H9 (cell line): ENCODE measurements at regions not wholly inside any gene's neighbourhood (a gene's known extent, or its start where the extent isn't known, plus 50 kb on each side); places are given as distances from the start of the nearest gene placed in this dataset.

Experiments used
- DNase-seq: peaks from one replicate; pipeline ENCODE4 v3.0.0-alpha.2; 2017
- H2AFZ ChIP-seq: one replicate; pipeline ENCODE4 v1.6.1; 2013; ENCODE audit warnings: mild to moderate bottlenecking, low read length, control low read depth, moderate library complexity
- H2AK5ac ChIP-seq: 2 replicates; pipeline ENCODE4 v1.6.1; 2013; ENCODE audit warnings: low read length, control low read depth, mixed read lengths; ENCODE audit not compliant: insufficient read length
- H2BK120ac ChIP-seq: one replicate; pipeline ENCODE4 v1.6.1; 2013; ENCODE audit warnings: low read depth, mild to moderate bottlenecking, low read length, control low read depth, inconsistent platforms; ENCODE audit not compliant: poor library complexity, severe bottlenecking
- H2BK12ac ChIP-seq: 2 replicates; pipeline ENCODE4 v1.6.1; 2013; ENCODE audit warnings: low read length, control low read depth, mixed read lengths, low read depth; ENCODE audit not compliant: insufficient read length
- H2BK15ac ChIP-seq: 2 replicates; pipeline ENCODE4 v1.6.1; 2013; ENCODE audit warnings: low read depth, low read length, control low read depth
- H2BK20ac ChIP-seq: one replicate; pipeline ENCODE4 v1.6.1; 2013; ENCODE audit warnings: low read depth, mild to moderate bottlenecking, low read length, control low read depth, inconsistent platforms; ENCODE audit not compliant: poor library complexity, severe bottlenecking
- H2BK5ac ChIP-seq: 2 replicates; pipeline ENCODE4 v1.6.1; 2013; ENCODE audit warnings: low read length, control low read depth, mixed read lengths; ENCODE audit not compliant: insufficient read length
- H3K14ac ChIP-seq: 2 replicates; pipeline ENCODE4 v1.6.1; 2013; ENCODE audit warnings: low read length, control low read depth; ENCODE audit not compliant: insufficient read depth
- H3K18ac ChIP-seq: 2 replicates; pipeline ENCODE4 v1.6.1; 2013; ENCODE audit warnings: low read depth, mild to moderate bottlenecking, mixed read lengths, low read length, control low read depth; ENCODE audit not compliant: insufficient read length
- H3K23ac ChIP-seq: 2 replicates; pipeline ENCODE4 v1.6.1; 2013; ENCODE audit warnings: low read length, control low read depth, mixed read lengths, low read depth; ENCODE audit not compliant: insufficient read length
- H3K23me2 ChIP-seq: 2 replicates; pipeline ENCODE4 v1.6.1; 2013; ENCODE audit warnings: low read depth, mild to moderate bottlenecking, mixed read lengths, low read length, control low read depth; ENCODE audit not compliant: insufficient read length, poor library complexity, severe bottlenecking
- H3K27ac ChIP-seq: 2 replicates; pipeline ENCODE4 v1.5.1; 2013; ENCODE audit warnings: low read length, control low read depth, mixed read lengths, low read depth; ENCODE audit not compliant: insufficient read length
- H3K27me3 ChIP-seq: 2 replicates; pipeline ENCODE4 v1.6.1; 2013; ENCODE audit warnings: low read length, control low read depth, inconsistent platforms; ENCODE audit not compliant: insufficient read depth
- H3K4ac ChIP-seq: 2 replicates; pipeline ENCODE4 v1.6.1; 2013; ENCODE audit warnings: low read depth, mild to moderate bottlenecking, control low read depth, inconsistent platforms, low read length, moderate library complexity
- H3K4me1 ChIP-seq: 2 replicates; pipeline ENCODE4 v1.6.1; 2013; ENCODE audit warnings: low read length, control low read depth, inconsistent platforms; ENCODE audit not compliant: insufficient read depth
- H3K4me2 ChIP-seq: 2 replicates; pipeline ENCODE4 v1.6.1; 2013; ENCODE audit warnings: low read length, control low read depth, mixed read lengths; ENCODE audit not compliant: insufficient read length, insufficient read depth
- H3K56ac ChIP-seq: 2 replicates; pipeline ENCODE4 v1.6.1; 2013; ENCODE audit warnings: low read depth, mild to moderate bottlenecking, mixed read lengths, low read length, control low read depth; ENCODE audit not compliant: insufficient read length
- H3K79me1 ChIP-seq: 2 replicates; pipeline ENCODE4 v1.6.1; 2013; ENCODE audit warnings: low read depth, mild to moderate bottlenecking, moderate library complexity, low read length, control low read depth, inconsistent platforms; ENCODE audit not compliant: insufficient read depth, poor library complexity, severe bottlenecking
- H3K79me2 ChIP-seq: 2 replicates; pipeline ENCODE4 v1.6.1; 2013; ENCODE audit warnings: low read length, control low read depth, inconsistent platforms; ENCODE audit not compliant: insufficient read depth
- H3K9ac ChIP-seq: 2 replicates; pipeline ENCODE4 v1.6.1; 2013; ENCODE audit warnings: low read length, control low read depth, mixed read lengths; ENCODE audit not compliant: insufficient read length; ENCODE audit errors: extremely low read depth
- H3K9me3 ChIP-seq: one replicate; pipeline ENCODE4 v1.6.1; 2013; ENCODE audit warnings: low read depth, low read length, inconsistent platforms; ENCODE audit not compliant: control insufficient read depth
- H3T11ph ChIP-seq: one replicate; pipeline ENCODE4 v1.6.1; 2013; ENCODE audit warnings: mild to moderate bottlenecking, low read length, control low read depth, inconsistent platforms
- H4K20me1 ChIP-seq: one replicate; pipeline ENCODE4 v1.6.1; 2013; ENCODE audit not compliant: control insufficient read depth, insufficient read length, insufficient read depth
- H4K5ac ChIP-seq: 2 replicates; pipeline ENCODE4 v1.6.1; 2013; ENCODE audit warnings: low read depth, mild to moderate bottlenecking, mixed read lengths, low read length, control low read depth; ENCODE audit not compliant: insufficient read length
- H4K8ac ChIP-seq: replicated peaks from 2 replicates; pipeline ENCODE4 v1.6.1; 2013; ENCODE audit warnings: low read length, control low read depth, mixed read lengths, low read depth; ENCODE audit not compliant: insufficient read length
- H4K91ac ChIP-seq: 2 replicates; pipeline ENCODE4 v1.6.1; 2013; ENCODE audit warnings: low read depth, mild to moderate bottlenecking, moderate library complexity, mixed read lengths, low read length, control low read depth; ENCODE audit not compliant: insufficient read length
- H3K27ac Mint-ChIP-seq, 3 experiments: 2 replicates in 2 of 3; 3 replicates in 1 of 3; pipeline ENCODE4 v1.8.0; 2020 to 2021; ENCODE audit warnings: mixed read lengths in 3 of 3, mild to moderate bottlenecking in 1 of 3, moderate library complexity in 1 of 3
- H3K27me3 Mint-ChIP-seq: 2 replicates; pipeline ENCODE4 v1.8.0; 2021; ENCODE audit warnings: low read depth, mild to moderate bottlenecking, moderate library complexity, mixed read lengths
- H3K36me3 Mint-ChIP-seq, 3 experiments: 2 replicates in 2 of 3; 3 replicates in 1 of 3; pipeline ENCODE4 v1.8.0; 2020 to 2021; ENCODE audit warnings: low read depth in 3 of 3, mixed read lengths in 3 of 3; ENCODE audit not compliant: insufficient read depth in 1 of 3
- H3K4me1 Mint-ChIP-seq, 2 experiments: 2 replicates each; pipeline ENCODE4 v1.8.0; 2020; ENCODE audit warnings: mixed read lengths in 2 of 2
- H3K4me3 Mint-ChIP-seq, 2 experiments: 2 replicates in 1 of 2; 3 replicates in 1 of 2; pipeline ENCODE4 v1.8.0; 2020 to 2021; ENCODE audit warnings: mild to moderate bottlenecking in 2 of 2, mixed read lengths in 2 of 2, moderate library complexity in 1 of 2
- H3K9me3 Mint-ChIP-seq, 2 experiments: 2 replicates in 1 of 2; 3 replicates in 1 of 2; pipeline ENCODE4 v1.8.0; 2020; ENCODE audit warnings: mild to moderate bottlenecking in 2 of 2, mixed read lengths in 2 of 2, moderate library complexity in 1 of 2
- WGBS: extraction: QIAGEN DNeasy Blood & Tissue Kit; methylation state at CpG from one replicate; pipeline ENCODE4 v1.1.7; 2013; ENCODE audit warnings: missing lambda C conversion rate, low lambda C conversion rate, mixed read lengths; ENCODE audit not compliant: insufficient read length; ENCODE audit errors: extremely low coverage; 5-methylcytosine and 5-hydroxymethylcytosine counted together
- TF ChIP-seq, protein P1 (sequence below): fragments of 200-600 bp; sonication (generic); conservative IDR thresholded peaks from 3 replicates; pipeline ENCODE4 v1.8.0; 2021; ENCODE audit warnings: antibody characterized with exemption, mild to moderate bottlenecking

DNA sequence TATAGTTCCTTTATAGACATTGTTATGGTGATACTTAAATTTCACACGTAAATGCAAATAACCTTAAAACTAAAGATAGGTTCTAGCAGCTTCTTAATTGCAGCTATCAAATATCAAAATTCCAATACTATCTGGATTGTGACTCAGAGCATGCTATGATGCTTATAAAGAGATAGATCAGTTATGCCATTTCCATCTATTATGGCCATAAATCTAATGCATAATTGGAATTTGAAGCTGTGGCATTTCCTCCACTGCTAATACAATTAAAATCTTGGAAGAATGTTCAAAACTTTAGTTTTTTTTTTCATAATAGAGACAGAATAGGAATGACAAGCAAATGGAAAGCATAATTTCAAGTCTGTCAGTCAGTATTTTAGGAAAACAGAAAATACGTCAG, 220.8 kb upstream of the GALNT5 start:
- Histone ChIP-seq H3K4me2 (no peak overlapping the region), H3K23me2 (no peaks in the 10 kb centered on the region), H2BK5ac (no peak overlapping the region), H3K9ac (no peak overlapping the region), H4K91ac (no peak overlapping the region), H3K4ac (no peak overlapping the region), H3K27me3 (no peaks in the 10 kb centered on the region), H3K4me1 (no peaks in the 10 kb centered on the region), H4K20me1 (no peaks in the 10 kb centered on the region), H3K79me1 (no peaks in the 10 kb centered on the region), H2BK15ac (no peak overlapping the region), H3K56ac (no peak overlapping the region), H3K23ac (no peak overlapping the region), H2BK120ac (no peak overlapping the region), H3K18ac (no peak overlapping the region), H2AFZ (no peak overlapping the region), H3K9me3 (no peaks in the 10 kb centered on the region), H4K5ac (no peak overlapping the region), H3K79me2 (no peaks in the 10 kb centered on the region), H2BK12ac (no peak overlapping the region), H2AK5ac (no peak overlapping the region), H4K8ac (no peak overlapping the region), H3K27ac (no peak overlapping the region), H3K14ac (no peak overlapping the region), H2BK20ac (no peak overlapping the region), H3T11ph (no peak overlapping the region)
- H3K27me3 Mint-ChIP-seq = no peaks in the 10 kb centered on the region
- no peaks in the 10 kb centered on the region for H3K4me1 Mint-ChIP-seq
- H3K27ac Mint-ChIP-seq = no peak overlapping the region
- no peaks in the 10 kb centered on the region for H3K36me3 Mint-ChIP-seq
- no peaks in the 10 kb centered on the region for H3K9me3 Mint-ChIP-seq
- H3K4me3 Mint-ChIP-seq = no peak overlapping the region
- no peak for DNase-seq
- TF ChIP-seq, protein P1, sequence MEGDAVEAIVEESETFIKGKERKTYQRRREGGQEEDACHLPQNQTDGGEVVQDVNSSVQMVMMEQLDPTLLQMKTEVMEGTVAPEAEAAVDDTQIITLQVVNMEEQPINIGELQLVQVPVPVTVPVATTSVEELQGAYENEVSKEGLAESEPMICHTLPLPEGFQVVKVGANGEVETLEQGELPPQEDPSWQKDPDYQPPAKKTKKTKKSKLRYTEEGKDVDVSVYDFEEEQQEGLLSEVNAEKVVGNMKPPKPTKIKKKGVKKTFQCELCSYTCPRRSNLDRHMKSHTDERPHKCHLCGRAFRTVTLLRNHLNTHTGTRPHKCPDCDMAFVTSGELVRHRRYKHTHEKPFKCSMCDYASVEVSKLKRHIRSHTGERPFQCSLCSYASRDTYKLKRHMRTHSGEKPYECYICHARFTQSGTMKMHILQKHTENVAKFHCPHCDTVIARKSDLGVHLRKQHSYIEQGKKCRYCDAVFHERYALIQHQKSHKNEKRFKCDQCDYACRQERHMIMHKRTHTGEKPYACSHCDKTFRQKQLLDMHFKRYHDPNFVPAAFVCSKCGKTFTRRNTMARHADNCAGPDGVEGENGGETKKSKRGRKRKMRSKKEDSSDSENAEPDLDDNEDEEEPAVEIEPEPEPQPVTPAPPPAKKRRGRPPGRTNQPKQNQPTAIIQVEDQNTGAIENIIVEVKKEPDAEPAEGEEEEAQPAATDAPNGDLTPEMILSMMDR = no peak
- no CpG with 5 or more reads among the region's 2 CpGs for WGBS
